Fibroblast of lung (primary cell): ENCODE measurements at regions not wholly inside any gene's neighbourhood (a gene's known extent, or its start where the extent isn't known, plus 50 kb on each side); places are given as distances from the start of the nearest gene placed in this dataset.
A peak's percentile ranks its signal among the peaks of the same experiment; 100 is the strongest.
"Not testable (repeated sequence)": the region's sequence is repeated elsewhere in the genome, so short reads cannot be mapped to it uniquely, and the experiment has no call there.

Source experiments
- DNase-seq, 2 donors: peaks; one replicate each; pipeline versions ENCODE4 v3.0.0 to v3.0.0-alpha.2; 2010; ENCODE audit warnings: low read depth in 2 of 2
- H2AFZ ChIP-seq: 2 replicates; pipeline ENCODE4 v1.5.1; 2012; ENCODE audit warnings: low read length, control low read depth, inconsistent platforms
- H3K27ac ChIP-seq: 2 replicates; pipeline ENCODE4 v1.5.1; 2011; ENCODE audit warnings: low read length, control low read depth; ENCODE audit not compliant: insufficient read depth
- H3K27me3 ChIP-seq: 2 replicates; pipeline ENCODE4 v1.5.1; 2011; ENCODE audit warnings: mild to moderate bottlenecking, low read length; ENCODE audit not compliant: control insufficient read depth, insufficient read depth
- H3K36me3 ChIP-seq: 2 replicates; pipeline ENCODE4 v1.5.1; 2011; ENCODE audit warnings: low read length; ENCODE audit not compliant: control insufficient read depth, insufficient read depth
- H3K4me1 ChIP-seq: 2 replicates; pipeline ENCODE4 v1.5.1; 2011; ENCODE audit warnings: low read length; ENCODE audit not compliant: control insufficient read depth, insufficient read depth; ENCODE audit errors: extremely low read depth
- H3K4me2 ChIP-seq: 2 replicates; pipeline ENCODE4 v1.5.1; 2011; ENCODE audit warnings: low read length, control low read depth; ENCODE audit not compliant: insufficient read depth; ENCODE audit errors: extremely low read depth
- H3K4me3 ChIP-seq, 4 experiments: fragments of 200-600 bp in 1 of 4; sonication (generic) in 1 of 4; replicated peaks in 1 of 4; 2 replicates each; pipeline ENCODE4 v1.5.1; 2011 to 2016; ENCODE audit warnings: low read length in 4 of 4, low read depth in 3 of 4, mild to moderate bottlenecking in 3 of 4, control low read depth in 2 of 4, inconsistent platforms in 1 of 4, mixed read lengths in 1 of 4; ENCODE audit not compliant: insufficient read depth in 1 of 4; ENCODE audit errors: control extremely low read depth in 1 of 4
- H3K79me2 ChIP-seq: 2 replicates; pipeline ENCODE4 v1.5.1; 2012; ENCODE audit warnings: mild to moderate bottlenecking, low read length, inconsistent platforms; ENCODE audit not compliant: control insufficient read depth, insufficient read depth
- H3K9ac ChIP-seq: 2 replicates; pipeline ENCODE4 v1.5.1; 2011; ENCODE audit warnings: mild to moderate bottlenecking, low read length, control low read depth; ENCODE audit not compliant: insufficient read depth
- H3K9me3 ChIP-seq: 2 replicates; pipeline ENCODE4 v1.5.1; 2012; ENCODE audit warnings: low read depth, low read length; ENCODE audit not compliant: control insufficient read depth, insufficient read depth
- H4K20me1 ChIP-seq: 2 replicates; pipeline ENCODE4 v1.5.1; 2011; ENCODE audit warnings: low read length; ENCODE audit not compliant: control insufficient read depth, insufficient read depth; ENCODE audit errors: extremely low read depth
- CTCF ChIP-seq, 2 donors: IDR thresholded peaks in 1 of 2; conservative IDR thresholded peaks in 1 of 2; 1 replicate in 1 of 2; 2 replicates in 1 of 2; pipeline ENCODE4 v1.5.1; 2011 to 2012; ENCODE audit warnings: low read length in 2 of 2, control low read depth in 1 of 2, inconsistent platforms in 1 of 2, low read depth in 1 of 2, mild to moderate bottlenecking in 1 of 2
- EZH2 ChIP-seq: IDR thresholded peaks from 2 replicates; pipeline ENCODE4 v1.5.1; 2012; ENCODE audit warnings: low read length, control low read depth, mild to moderate bottlenecking; ENCODE audit errors: missing control alignments

DNA sequence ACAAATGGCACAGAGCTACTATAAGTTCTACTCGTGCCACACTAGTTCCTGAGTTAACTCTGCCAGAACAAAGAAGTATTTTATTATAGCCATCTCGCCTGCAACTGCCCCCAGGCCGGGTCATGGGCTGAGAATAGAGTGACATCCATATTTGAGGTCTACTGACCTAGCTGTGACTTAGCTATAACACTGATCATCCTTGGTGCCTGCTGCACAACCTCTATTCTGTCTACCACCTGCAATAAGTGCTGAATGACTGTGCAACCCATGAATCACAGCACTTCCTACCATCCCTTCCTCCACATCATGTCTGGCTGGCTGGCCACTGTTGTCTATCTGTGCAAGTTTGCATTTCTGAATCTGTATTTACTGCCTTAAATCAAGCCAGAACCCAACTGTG is 506.5 kb upstream of the TBL1XR1 start:
- no peak overlapping the region for H3K4me2 ChIP-seq
- no peak for TF ChIP-seq EZH2
- TF ChIP-seq CTCF (conservative IDR thresholded peaks at IDR 0.05 in 1 of 2, IDR thresholded peaks at IDR 0.05 in 1 of 2; ENCODE audit: low read depth in 1 of 2, low read length in 2 of 2) = no peak
- no peaks in the 10 kb centered on the region for H3K79me2 ChIP-seq
- H3K9me3 ChIP-seq = no peaks in the 10 kb centered on the region
- no peak overlapping the region for H3K9ac ChIP-seq
- no peak overlapping the region for H3K27ac ChIP-seq
- H3K36me3 ChIP-seq = no peaks in the 10 kb centered on the region
- H3K4me1 ChIP-seq = peaks cover 2% of the 10 kb centered on the region
- DNase-seq = peak in 1 of 2 donors; percentile 36
- H2AFZ ChIP-seq = no peak overlapping the region
- no peaks in the 10 kb centered on the region for H4K20me1 ChIP-seq
- H3K27me3 ChIP-seq = no peaks in the 10 kb centered on the region
- H3K4me3 ChIP-seq = no peak overlapping the region

- Histone ChIP-seq H3K36me3 (no peaks in the 10 kb centered on the region), H3K9ac (no peak overlapping the region), H3K4me2 (no peak overlapping the region), H3K79me2 (no peaks in the 10 kb centered on the region), H4K20me1 (no peaks in the 10 kb centered on the region), H3K9me3 (no peaks in the 10 kb centered on the region), H2AFZ (no peak overlapping the region), H3K4me1 (peaks cover 2% of the 10 kb centered on the region), H3K27me3 (no peaks in the 10 kb centered on the region), H3K4me3 (no peak overlapping the region), H3K27ac (no peak overlapping the region)
- TF ChIP-seq EZH2 (no peak), CTCF (conservative IDR thresholded peaks at IDR 0.05 in 1 of 2, IDR thresholded peaks at IDR 0.05 in 1 of 2; ENCODE audit: low read depth in 1 of 2, low read length in 2 of 2) (no peak)
- DNase-seq = peak; percentile 3 to 49
Measured at GRCh38 chr3:177705976-177706823, 508.9 kb upstream of the TBL1XR1 start.

DNA sequence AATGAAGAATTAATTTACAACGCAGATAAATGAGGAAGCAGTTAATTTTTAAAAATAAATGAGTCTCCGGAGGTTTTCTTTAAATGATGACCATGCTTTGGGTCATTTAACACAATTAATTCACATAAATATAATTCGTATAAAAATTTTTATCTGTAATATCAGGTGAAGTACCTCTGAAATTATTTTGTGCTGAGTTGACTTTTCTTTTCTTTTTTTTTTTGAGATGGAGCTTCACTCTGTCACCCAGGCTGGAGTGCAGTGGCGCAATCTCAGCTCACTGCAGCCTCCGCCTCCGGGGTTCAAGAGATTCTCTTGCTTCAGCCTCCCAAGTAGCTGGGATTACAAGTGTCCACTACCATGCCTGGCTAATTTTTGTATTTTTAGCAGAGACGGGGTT is 512.2 kb upstream of the TBL1XR1 start:
- not testable (repeated sequence) for H2AFZ ChIP-seq, H3K4me3 ChIP-seq, H3K79me2 ChIP-seq, H3K36me3 ChIP-seq, H3K27ac ChIP-seq, H3K4me2 ChIP-seq, H4K20me1 ChIP-seq, H3K27me3 ChIP-seq, DNase-seq, H3K4me1 ChIP-seq, H3K9me3 ChIP-seq, H3K9ac ChIP-seq
